ENCODE measurements at regions not wholly inside any gene's neighbourhood (a gene's known extent, or its start where the extent isn't known, plus 50 kb on each side); places are given as distances from the start of the nearest gene placed in this dataset.

DNA sequence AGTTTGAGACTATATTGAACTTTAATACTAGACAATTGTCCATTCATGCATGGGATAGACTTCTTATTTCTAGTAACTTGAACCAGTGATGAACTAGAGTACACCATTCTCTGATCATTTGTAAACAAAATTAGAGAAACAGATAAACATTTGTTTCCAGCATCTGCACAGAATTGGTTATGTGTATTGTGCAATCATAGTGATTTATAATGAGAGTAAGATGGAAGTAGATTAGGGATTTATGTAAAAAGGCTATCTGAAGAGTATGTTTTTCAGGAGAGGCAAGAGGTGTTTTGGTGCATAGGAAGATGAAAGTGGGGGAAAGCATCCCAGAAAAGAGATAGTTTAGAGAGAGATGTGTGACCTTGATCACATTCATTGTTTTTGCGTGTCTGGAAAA is 695.0 kb downstream of the SQOR start:
- no peak for DNase-seq

DNA sequence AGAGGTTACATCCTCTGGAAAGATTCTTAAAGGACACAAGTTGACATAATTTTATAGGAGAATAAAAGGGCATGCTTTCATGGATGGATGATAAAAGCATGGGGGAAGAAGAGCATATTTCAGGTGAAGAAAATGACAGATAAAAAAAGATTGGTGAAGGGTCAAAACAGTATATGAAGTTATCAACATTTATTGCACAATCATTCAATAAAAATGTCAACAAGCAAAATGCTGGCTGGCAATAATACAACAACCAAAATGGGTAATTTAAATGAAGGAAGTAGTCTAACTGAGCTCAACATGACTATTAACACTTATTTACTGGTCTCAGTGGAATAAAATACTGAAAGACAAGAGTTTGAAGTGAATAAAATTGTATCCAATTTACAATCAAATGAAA is 696.7 kb downstream of the SQOR start:
- DNase-seq = no peak

DNA sequence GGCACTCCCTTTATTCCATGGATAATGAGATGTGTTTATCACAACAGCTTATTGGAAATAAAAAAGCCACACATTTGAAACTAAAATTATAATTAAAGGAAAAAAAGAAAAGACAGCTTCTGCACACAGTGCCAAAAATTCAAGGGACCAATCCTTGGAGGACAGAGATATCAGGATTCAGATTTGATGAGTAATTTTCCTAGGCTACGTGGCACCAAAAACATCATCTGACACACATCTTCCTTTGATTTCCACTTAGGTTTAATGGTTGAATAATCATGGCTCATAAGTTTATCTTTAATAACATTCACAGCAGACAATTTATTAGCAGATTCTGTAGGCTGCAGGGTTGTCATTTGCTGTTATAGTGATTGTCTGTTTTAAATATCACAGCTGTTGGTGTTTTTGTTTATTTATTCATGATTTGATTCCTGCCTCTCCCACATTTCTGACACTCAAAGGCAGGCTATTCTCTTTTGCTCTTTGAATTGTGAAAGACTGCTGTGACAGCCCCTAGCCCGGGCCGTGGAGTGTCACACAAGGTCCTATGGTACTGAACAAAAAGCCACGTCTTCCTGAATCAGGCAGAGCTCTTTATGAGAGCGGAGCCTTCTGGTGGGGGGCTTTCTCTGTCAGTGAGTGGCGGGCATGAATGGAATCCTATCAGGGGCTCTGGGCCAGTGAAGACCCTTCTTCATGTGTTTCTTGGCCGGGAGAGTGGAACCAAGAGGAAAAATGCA is 708.5 kb downstream of the SQOR start:
- no peak for DNase-seq

DNA sequence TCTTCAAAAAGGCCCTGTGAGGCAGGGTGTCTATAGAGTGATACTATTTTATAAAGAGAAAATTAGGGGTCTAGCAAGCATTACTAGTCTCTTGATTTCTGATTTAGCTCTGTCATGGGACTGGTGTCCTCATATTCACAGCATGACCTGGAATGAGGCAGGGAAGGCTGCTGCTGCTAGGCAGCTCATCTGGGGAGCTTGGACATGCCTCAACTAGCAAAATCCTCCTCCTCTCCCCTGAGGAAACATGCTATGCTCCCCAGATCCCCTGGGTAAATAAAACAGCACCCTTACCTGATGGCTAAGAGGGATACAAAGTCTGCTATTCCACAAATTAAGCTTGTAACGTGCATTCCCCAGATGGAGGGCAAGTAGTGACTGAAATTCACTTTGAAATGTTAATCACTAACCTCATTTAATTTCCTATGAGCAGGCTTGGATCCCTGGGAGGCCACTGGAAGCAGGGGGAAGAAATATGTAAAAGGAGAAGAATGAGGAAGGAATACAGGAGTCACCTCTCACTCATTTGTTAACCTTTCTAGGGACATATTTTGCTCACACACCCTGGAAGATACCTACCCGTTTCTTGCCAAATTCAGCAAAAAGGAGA is 709.4 kb downstream of the SQOR start:
- DNase-seq = no peak

DNA sequence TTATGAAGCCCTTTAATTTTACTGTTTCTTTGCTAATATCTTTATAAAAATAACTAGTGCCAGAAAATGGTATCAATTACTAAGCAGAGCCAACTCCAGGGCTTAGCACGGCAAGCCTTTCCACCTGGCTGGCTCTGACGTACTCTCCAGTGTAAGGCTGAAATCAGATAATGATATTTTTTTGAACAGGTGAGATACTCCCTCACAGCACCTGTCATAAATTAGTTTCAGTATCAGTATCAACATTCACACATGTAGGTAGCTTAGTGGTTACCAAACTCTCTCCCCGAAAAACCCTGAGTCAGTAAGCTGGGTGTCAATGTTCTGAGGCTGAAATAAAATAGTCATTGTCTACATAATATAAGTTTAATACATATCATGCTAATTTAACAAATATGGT is 710.1 kb downstream of the SQOR start:
- no peak for DNase-seq

DNA sequence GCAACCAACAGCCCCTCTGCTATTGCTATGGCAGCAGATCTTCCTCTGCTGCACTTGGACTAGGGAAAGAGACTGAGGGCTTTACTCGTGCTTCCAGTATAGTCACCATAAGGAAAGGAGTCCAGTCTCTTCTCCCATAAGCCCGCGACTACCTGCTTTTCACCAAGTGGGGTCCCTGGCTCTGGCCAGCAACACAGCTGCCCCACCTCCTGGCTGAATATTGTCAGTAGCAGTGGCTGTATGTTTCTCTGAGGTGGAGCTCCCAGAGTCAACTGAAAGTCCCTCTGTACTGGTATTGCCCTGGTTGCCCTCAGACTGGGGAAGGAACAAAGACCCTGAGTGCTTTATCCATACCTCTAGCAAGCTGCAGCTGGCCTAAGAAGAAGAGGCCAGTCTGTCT is 719.6 kb downstream of the SQOR start:
- no peak for DNase-seq

DNA sequence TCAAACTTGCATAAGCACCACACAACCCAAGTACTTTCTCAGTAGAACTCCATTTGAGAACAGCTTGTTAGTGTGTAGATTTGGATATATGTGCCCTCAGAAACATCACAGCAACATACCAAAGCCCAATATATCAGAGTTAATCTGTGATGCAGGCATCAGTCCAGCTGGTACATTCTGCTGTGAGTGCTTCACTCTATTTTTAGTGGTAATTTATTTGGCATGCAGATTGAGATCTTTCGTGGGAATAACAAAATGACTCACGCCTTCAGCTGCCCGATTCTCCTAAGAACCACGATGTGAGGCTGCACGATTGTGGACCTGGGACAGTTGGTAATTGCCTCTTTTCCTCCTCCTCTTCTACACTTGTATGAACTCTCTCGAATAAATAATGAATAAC is 730.7 kb downstream of the SQOR start:
- DNase-seq = no peak

DNA sequence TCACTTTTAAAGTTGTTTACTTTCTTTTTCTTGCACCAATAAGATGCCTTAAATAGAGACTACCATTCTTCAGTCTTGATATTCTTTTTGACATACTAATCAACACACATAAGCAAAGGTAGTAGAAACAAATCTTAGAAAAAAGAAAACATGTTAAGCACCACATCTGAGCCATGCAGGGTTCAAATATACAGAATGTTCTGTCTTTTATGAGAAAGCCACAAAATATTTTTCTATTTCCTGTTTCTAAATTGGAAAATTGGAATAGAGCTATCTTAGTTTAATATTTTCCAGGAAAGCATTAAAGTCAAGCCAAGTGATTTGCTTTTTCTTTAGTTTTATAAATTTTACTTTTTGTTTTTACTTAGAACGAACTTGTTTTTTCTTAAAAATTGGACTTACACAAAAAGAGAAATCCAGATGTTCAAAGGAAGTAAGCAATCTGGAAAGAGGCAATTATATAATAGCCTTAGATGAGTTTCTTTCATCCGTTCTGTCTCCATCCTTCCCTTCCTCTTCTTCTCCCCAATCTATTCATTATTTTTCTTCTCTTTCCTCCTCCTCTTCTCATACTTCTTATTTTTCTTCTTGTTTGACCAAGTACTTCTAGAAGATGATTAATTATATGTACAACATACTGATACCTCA is 731.7 kb downstream of the SQOR start:
- no peak for DNase-seq

DNA sequence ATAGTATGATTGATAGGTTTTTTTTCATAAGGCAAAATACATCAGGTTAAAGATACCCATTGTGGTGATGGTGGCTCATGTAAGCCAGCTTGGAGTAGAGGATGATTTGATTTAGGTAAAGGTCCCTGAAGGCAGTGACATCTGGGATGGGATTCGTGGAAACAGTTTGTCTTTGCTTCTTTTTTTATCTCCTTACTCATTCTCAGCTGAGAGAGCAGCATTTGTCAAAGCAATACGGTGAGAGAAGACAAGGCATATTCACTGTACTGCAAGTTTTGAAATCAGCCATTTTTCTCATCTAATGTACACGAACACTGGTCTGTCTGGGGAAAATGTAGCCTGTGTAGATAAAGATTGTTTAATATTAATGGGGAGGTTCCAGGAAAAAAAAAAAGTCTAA is 749.1 kb downstream of the SQOR start:
- DNase-seq = no peak

DNA sequence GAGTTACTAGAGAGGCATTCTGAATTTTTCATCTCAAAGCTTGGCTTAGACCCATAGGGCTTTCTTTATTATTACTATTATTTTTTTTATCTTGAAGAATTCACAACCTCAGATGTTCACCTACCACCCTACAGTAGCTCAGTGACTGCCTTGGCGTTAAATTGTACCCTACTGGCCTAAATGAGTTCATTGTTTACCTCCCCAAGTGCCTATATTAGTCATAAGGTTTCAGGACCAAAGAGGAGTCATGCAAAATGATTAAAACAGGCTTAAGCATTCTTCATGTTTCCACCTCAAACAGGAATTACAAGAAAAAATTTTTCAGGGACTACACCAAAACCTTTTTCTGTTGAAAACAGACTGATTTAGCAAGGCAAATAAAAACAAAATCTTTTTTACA is 751.5 kb downstream of the SQOR start:
- DNase-seq = no peak

DNA sequence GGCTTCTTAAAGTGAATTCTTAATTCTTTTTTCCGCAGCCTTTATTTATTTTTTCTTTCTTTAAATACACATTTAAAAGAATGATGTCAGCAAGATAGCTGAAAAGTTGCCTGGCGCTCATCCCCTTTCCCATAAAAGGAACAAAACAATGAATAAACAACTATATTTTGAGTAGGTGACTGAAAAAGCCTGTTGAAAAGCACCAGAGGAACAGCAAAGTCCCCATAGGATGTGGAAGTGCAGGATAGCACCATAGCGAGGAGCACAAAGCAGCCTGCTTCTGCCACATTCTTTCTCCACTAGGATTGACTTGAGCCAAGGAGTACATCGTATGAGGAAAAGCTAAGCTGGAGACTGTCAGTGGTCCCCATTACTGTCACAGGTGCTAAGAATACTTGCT is 754.9 kb downstream of the SQOR start:
- no peak for DNase-seq

DNA sequence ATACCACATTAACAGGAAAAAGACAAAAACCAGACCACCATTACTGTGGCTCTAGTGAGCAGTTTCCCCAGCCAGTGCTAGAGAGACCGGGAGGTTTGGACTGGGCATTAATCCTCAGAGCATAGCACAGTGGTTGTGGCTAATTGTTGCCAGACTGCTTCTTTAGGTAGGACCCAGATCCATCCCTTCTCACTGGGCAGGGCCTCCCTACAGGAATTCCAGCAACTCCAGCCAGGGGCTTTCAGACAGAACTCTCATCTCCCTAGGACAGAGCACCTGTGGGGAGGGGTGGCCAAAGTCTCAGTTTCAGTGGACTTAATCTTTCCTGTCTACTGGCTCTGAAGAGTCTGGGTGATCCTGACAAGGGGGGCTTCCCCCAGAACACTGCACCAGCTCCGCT is 759.6 kb downstream of the SQOR start:
- DNase-seq = no peak

DNA sequence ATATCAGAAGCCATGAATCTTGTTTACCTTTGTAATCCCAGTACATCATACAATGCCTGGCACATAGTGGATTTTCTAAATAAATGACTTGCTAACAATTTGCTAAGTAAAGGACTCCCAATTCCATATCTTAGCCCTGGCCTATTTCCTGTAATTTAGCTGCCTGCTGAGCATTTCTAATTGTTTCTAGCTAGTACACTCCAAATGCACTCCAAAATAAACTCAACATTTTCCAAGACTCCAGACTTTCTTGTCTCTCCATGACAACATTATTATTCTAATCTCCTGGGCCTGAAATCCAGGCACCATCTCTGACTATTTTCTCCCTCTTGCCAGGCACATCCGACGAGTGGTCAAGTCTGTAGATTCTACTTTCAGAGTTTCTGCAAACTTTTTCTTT is 773.5 kb downstream of the SQOR start:
- no peak for DNase-seq

DNA sequence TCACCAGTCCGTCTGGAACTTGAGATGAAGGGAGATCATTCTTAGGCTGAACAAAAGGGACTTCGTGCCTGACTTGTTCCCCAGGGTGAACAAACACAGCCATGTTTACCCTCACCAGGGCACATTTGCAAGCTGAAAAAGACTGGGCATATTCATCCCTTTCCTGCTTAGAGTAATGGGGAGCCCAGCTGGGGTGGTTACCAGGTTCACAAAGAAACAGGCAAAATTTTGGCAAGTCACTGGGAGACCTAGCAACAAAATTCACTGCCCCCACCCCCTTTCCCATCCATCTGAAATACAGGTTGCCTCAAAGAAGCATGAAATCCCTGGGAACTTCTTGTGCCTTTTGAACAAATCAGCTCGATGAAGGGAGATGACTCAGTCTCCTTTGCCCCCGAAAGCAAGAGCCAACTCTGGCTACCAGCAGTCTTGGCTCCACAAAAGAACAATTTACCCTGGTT is 775.0 kb downstream of the SQOR start:
- DNase-seq = no peak

DNA sequence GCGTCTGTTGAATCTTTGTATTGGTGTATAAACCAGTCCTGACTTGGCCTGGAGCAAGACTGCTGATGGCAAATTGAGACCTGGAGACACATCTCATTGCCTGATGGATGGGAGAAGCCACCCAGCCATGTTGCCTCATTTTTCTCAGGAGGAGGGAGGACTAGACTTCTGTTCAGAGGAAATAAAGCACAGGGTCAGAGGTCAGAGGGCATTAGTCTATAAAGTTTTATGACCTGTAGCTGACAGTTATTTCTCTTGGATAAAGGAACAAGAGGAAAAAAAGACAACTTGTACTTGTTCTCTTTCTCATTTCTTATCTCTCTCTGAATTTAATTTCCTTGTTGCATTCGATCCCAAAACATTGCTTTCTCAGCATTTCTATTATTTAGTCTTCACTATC is 775.9 kb downstream of the SQOR start:
- no peak for DNase-seq

DNA sequence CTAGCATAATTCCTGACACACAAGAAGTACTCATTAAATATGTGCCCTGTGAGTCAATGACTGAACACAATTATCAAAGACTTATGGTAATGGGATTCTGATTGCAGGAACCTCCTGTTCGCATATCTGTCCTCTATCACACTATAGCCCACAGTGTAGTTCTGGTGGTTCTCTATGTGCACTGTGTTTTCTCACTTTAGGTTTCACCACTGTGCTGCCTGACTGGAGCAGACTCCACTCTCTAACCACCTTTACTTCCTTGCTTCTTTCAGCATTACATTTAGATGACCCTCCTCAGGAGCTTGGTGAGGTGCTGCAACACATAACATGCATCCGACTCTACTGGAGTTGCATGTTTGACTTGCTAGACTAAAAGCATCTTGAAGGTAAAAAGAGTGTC is 777.1 kb downstream of the SQOR start:
- DNase-seq = no peak

DNA sequence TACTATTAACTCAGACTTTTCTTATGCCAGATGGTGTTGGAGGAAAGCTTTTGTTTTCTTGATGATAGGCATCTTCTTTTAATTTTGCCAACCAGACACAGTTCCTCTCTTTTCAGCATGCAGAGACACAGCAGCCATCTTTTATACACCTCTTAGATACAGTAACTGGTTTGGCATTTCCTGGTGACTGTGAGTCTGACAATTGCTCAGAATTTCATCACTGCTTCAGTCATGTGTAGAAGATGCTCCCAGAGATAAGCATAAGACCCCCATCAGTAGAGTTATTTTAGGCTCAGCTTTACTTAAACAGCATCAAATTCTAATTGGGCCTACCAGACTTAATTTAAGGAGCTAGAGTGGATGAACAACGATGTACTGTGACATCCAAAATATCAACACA is 779.0 kb downstream of the SQOR start:
- no peak for DNase-seq

DNA sequence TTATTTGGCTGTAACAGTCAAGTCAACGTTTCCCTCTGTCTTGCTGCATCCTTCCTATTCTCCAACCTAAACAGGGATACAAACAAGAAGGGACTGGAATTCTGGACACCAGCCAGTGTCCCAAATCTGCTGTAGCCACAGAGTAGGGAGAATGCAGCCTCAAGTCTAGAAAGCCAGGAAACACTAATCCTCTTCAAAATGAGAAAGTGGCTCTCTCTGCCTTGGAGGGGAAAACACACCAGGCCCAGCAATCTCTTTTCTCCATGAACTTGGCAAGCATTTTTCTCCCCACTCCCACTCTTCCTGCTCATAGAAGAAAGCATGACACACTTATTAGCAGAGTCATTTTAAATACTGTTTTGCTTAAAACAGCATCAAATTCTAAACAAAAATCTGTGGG is 781.7 kb downstream of the SQOR start:
- no peak for DNase-seq

DNA sequence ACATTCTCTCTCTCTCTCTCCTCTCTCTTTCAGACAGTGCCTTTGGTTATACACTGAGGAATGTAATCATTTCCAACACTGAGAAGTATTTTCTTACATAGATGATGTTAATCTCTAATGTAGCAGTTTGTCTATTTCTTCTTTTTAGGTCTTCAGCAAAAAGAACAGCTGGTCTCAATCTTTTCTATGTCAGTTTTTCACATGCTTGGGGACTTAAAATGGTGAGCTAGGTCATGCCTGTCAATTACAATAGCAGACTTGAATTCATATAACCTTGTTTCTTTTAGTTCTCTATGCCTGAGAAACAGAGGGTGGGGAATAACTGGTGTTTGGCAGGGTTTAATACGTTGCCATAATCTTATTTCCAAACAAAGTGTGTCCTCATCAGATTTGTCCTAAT is 786.2 kb downstream of the SQOR start:
- DNase-seq = no peak

DNA sequence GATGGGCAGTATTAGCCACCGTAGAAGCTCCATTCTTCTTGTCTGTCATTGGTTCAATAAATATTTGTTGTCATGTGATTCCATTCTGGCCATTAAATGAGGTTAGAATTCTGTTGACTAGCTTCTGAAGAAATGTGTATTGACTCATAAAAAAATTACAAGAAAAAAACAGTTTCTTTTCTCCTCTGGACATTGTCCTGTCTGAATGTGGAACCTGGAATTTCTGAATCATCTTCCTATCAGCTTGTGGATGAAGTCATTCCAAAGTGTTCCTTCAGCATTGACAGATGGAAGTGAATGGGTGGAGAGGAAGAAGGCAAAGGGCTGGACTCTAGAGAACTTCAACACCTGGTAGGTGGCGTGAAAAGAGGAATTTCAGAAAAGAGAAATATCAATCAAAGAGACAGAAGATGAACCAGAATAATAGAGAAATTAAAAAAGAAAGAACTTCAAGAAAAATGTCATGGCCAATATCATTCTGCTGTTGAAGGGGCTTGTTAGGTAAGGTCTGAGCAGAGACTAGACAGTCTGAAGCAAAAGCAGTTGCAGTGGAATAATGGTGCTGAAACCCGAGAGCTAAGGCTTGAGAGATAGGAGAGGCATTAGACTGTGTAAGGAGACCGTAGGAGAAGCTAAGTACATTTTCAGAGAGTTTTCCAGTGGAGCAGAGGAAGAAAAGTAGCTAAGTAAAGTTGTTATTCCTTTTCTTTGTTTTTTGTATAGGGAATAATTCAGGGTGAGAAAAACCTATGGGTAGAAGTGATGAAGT is 806.6 kb downstream of the SQOR start:
- no peak for DNase-seq

DNA sequence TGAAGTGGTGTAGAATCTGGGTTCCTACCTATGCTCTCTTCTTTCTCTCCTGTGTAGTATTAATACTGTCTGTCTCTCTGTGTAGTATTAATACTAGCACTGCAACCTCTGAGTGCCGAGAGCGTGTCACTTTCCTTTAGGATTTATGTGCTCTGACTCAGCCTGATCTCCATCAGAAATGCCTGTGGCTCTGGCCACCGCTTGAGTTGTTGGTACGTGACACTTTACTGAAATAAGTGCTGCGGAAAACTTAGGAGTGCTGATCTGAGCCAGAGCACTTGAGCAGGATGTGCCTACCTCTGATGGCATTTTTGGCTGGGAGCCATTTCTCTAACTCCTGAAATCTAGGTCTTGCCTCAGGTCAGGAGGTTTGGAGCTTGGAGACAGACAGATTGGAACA is 807.4 kb downstream of the SQOR start:
- no peak for DNase-seq

DNA sequence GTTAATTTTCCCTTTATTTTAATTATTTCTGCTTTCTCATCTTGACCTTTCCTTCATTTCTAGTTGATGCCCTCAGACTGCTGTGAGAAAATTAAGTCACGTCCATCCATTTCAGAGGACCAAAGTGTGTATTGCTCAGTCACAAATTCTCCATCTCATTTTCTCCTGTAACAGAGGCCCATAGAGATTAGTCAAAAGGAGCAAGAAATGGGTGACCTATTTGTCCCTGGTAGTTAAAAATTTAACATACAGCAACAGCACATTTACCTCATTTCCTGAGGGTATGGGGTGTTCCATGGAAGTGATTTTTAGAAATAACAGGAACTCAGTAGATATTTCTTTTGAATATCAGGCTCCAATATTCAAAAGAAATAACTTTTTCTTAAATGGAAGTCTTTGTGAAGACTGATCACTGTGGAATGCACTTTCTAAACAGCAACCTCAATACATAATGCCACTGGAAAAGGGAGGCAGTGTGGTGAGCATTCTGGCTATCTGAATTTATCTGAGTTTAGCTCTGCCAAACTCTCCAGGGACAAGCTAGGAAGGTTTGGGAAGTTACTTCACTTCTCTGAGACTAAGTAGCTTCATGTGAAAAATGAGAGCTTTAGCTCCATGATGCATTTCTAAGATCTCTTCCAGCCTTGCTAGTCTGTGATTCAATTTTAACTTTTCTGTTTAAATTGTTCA is 808.2 kb downstream of the SQOR start:
- DNase-seq = no peak

All from activated CD4-positive, alpha-beta T cell treated with anti-CD3 and anti-CD28 coated beads for 48 hours (primary cell).